Skeletal muscle tissue (tissue), 3 donors: ENCODE measurements at regions not wholly inside any gene's neighbourhood (a gene's known extent, or its start where the extent isn't known, plus 50 kb on each side); places are given as distances from the start of the nearest gene placed in this dataset.

Source experiments
- H3K27ac ChIP-seq: one replicate; pipeline ENCODE4 v1.7.0; 2013; ENCODE audit warnings: mild to moderate bottlenecking, low read depth, low read length, inconsistent platforms
- H3K27me3 ChIP-seq, 3 donors: one replicate each; pipeline ENCODE4 v1.7.0; 2013; ENCODE audit warnings: low read length in 3 of 3; ENCODE audit not compliant: control insufficient read depth in 3 of 3, insufficient read depth in 3 of 3
- H3K36me3 ChIP-seq, 3 donors: one replicate each; pipeline ENCODE4 v1.7.0; 2013; ENCODE audit warnings: low read length in 3 of 3; ENCODE audit not compliant: control insufficient read depth in 3 of 3, insufficient read depth in 3 of 3
- H3K4me1 ChIP-seq, 3 donors: one replicate each; pipeline ENCODE4 v1.7.0; 2013; ENCODE audit warnings: low read length in 3 of 3, mild to moderate bottlenecking in 3 of 3; ENCODE audit not compliant: control insufficient read depth in 3 of 3, insufficient read depth in 3 of 3
- H3K4me3 ChIP-seq, 3 donors: one replicate each; pipeline ENCODE4 v1.7.0; 2013; ENCODE audit warnings: low read length in 3 of 3
- H3K9ac ChIP-seq, 3 donors: one replicate each; pipeline ENCODE4 v1.7.0; 2013; ENCODE audit warnings: low read length in 3 of 3, mild to moderate bottlenecking in 3 of 3, moderate library complexity in 2 of 3, low read depth in 1 of 3
- H3K9me3 ChIP-seq, 3 donors: one replicate each; pipeline ENCODE4 v1.7.0; 2013; ENCODE audit warnings: low read length in 3 of 3; ENCODE audit not compliant: control insufficient read depth in 3 of 3
- donor health status: Osteomylitis.

DNA sequence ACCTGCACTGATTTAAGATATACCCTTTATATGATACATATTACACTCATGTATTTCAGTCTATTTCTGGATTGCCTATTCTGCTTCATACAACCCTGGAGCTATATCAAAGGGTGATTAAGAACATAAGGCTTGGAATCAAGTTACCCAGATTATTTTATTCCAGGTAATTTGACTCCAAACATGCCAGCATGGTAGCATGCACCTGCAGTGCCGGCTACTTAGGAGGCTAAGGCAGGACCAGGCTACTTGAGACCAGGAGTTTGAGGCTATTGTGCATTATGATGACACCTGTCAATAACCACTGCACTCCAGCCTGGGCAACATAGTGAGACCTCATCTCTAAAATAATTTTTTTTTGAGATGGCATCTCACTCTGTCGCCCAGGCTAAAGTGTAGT is 50.4 kb upstream of the NEO1 start:
- H3K27me3 ChIP-seq = no peaks in the 10 kb centered on the region
- H3K27ac ChIP-seq = no peak overlapping the region
- no peaks in the 10 kb centered on the region for H3K36me3 ChIP-seq
- peaks cover 3 to 16% (median 10%) of the 10 kb centered on the region in 3 donors for H3K4me1 ChIP-seq
- H3K9ac ChIP-seq = no peak overlapping the region
- no peak overlapping the region for H3K4me3 ChIP-seq
- no peaks in the 10 kb centered on the region for H3K9me3 ChIP-seq

DNA sequence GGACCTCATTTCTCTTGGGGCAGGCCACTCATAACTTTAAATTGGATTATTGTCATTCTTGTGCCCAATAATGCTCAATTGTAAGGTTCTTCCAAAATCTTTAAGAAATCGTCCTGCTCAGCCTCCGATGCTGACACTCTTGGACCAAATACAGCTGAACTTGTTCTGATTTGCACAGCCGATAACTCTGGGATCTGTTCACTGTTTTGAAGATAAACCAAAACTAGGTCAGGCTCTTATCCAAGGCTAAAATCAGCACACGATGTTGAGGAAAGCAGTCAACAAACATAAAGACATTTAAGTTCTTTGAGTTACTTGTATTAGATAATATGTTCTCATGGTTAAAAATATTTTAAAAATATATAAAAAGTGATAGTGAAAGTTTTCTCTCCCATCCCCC is 52.0 kb upstream of the NEO1 start:
- Histone ChIP-seq H3K27me3 (no peaks in the 10 kb centered on the region), H3K9ac (no peak overlapping the region), H3K9me3 (no peaks in the 10 kb centered on the region), H3K36me3 (no peaks in the 10 kb centered on the region), H3K4me1 (peaks cover 3 to 16% (median 10%) of the 10 kb centered on the region in 3 donors), H3K4me3 (no peak overlapping the region), H3K27ac (no peak overlapping the region)

DNA sequence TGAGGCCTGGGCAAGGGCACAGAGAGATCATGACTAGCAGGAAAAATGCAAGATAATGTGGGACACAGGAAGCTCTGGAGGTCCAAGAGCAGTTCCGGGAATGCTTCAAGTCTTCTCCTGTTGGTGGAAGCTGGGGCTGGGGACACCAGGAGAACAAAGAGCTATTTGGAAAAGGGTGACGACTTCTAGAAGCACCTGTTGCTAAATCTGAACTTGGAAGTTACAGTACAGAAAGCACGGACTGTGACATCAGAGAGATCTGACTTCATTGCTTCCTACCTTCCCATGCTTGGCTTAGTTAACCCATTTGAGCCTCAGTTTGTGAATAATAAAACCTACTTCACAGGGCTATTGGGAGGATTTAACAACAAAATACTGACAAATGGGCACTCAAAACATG is 52.7 kb upstream of the NEO1 start:
- H3K9ac ChIP-seq = no peak overlapping the region
- H3K27me3 ChIP-seq = no peaks in the 10 kb centered on the region
- H3K27ac ChIP-seq = no peak overlapping the region
- no peaks in the 10 kb centered on the region for H3K36me3 ChIP-seq
- H3K4me3 ChIP-seq = no peak overlapping the region
- H3K9me3 ChIP-seq = no peaks in the 10 kb centered on the region
- peaks cover 3 to 16% (median 10%) of the 10 kb centered on the region in 3 donors for H3K4me1 ChIP-seq

DNA sequence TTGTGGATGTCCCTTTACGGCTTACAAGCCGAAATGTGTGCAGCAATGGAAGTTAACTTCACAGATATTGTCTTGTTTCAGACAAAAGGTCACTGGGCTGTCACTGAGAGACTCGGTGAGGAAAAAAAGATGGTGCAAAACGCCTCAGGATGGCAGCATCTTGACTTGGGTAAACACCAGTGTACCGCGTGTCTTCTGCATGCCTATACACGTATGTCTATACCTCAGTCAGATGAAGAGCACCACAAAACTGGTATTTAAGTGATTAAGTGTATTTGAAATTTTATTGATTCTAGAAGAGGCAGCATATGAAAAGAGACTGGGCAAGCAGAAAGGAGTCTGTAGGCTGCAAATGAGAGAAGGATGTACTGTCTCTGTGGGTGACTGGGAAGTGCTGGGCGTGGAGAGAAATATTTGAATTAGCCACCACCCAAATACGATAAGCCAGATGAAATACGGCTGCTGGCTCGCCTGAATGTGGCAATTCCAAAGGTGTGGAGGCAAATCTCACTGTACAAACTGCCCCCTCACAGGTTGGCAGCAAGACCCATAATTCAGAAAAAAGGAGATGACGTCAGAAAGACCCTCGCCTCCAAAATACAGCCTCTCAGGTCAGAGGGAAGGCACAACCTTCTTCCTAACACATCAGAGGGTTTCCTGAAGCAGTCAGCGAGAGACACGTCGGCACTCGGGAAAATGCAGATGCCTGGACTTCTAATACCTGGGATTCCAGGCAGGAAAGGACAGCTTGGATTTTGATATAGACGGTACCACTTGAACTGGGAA is 53.4 kb upstream of the NEO1 start:
- no peaks in the 10 kb centered on the region for H3K36me3 ChIP-seq
- no peak overlapping the region for H3K4me3 ChIP-seq
- H3K9ac ChIP-seq = no peak overlapping the region
- H3K27ac ChIP-seq = no peak overlapping the region
- no peaks in the 10 kb centered on the region for H3K9me3 ChIP-seq
- no peaks in the 10 kb centered on the region for H3K27me3 ChIP-seq
- peaks cover 8 to 22% (median 10%) of the 10 kb centered on the region in 3 donors for H3K4me1 ChIP-seq

DNA sequence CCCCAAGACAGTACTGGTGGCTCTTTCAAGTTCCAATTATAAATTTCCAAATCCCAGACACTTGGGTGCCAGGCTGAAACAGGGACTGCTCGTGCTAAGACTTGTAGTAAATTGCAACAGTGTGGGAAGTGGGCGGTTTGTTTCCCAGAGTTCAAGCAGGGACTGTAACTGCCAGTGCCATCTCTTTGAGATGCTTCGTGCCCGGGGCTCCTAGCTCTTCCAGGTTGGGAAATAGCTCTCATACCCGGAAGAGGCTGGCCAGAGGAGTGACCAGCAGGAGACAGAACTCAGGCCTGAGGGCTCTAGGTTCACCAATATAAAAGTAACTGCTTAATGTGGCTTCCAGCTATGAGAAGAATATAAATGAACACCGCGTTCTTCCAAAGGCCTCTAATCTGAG is 54.0 kb upstream of the NEO1 start:
- no peaks in the 10 kb centered on the region for H3K9me3 ChIP-seq
- no peaks in the 10 kb centered on the region for H3K27me3 ChIP-seq
- no peak overlapping the region for H3K27ac ChIP-seq
- H3K4me3 ChIP-seq = no peak overlapping the region
- peaks cover 10 to 22% (median 10%) of the 10 kb centered on the region in 3 donors for H3K4me1 ChIP-seq
- no peak overlapping the region for H3K9ac ChIP-seq
- no peaks in the 10 kb centered on the region for H3K36me3 ChIP-seq

DNA sequence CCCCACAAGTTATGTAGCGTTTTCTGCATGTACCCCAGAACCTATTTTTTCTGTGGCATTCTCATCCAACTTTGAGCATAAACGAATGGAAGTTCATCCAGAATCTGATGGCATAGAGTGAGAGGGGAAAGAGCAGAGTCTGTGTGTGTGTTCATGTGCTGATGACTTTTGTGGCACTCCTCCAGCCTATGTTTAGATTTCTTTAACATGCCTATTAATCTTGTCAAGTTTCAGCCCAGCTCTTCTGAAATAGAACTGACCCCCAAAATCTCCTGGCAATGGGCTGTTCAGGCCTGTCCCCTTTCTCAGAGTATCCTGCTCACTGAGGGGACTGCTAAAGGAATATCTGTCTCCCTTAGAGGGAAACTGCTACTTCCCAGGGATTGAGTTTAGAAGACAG is 56.4 kb upstream of the NEO1 start:
- no peak overlapping the region for H3K4me3 ChIP-seq
- H3K4me1 ChIP-seq = peaks cover 11 to 23% (median 15%) of the 10 kb centered on the region in 3 donors
- H3K27me3 ChIP-seq = no peaks in the 10 kb centered on the region
- no peaks in the 10 kb centered on the region for H3K36me3 ChIP-seq
- H3K27ac ChIP-seq = no peak overlapping the region
- H3K9me3 ChIP-seq = no peaks in the 10 kb centered on the region
- H3K9ac ChIP-seq = no peak overlapping the region

DNA sequence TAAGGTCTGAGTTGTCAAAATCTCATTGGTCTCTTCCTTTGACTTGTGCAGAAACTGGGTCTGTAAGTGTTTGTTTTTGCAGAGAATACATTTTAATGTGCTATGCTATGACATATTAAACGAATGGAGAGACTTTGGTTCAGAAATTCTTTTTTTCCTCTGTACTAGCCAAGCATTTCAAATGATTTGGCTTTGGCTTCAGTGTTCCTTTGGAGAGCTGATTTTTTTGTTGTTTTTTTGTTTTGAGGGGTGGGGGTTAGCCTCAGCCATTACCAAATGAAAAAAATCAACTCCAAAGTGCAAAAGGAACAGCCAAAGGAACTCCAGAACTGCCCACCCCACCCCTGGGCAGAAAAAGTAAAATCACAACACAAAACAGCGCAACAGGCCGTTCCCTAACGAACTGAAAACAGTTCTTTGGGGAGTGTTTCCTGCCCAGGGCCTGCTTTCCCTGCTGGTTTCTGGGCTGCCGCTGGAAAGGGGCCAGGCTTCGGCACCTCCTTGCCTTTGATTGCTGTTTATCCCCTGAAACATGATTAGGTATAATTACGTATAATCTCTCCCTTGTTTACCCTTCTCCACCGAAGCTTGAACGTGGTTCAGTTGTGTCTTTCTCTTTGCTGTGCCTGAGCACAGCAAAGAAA is 57.6 kb upstream of the NEO1 start:
- Histone ChIP-seq H3K36me3 (no peaks in the 10 kb centered on the region), H3K4me3 (peak overlapping the region in 1 of 3 donors; percentile 50), H3K9me3 (no peaks in the 10 kb centered on the region), H3K9ac (peak overlapping the region in 2 of 3 donors; percentile 10 to 25), H3K27ac (no peak overlapping the region), H3K4me1 (peaks cover 8 to 16% (median 12%) of the 10 kb centered on the region in 3 donors), H3K27me3 (no peaks in the 10 kb centered on the region)

DNA sequence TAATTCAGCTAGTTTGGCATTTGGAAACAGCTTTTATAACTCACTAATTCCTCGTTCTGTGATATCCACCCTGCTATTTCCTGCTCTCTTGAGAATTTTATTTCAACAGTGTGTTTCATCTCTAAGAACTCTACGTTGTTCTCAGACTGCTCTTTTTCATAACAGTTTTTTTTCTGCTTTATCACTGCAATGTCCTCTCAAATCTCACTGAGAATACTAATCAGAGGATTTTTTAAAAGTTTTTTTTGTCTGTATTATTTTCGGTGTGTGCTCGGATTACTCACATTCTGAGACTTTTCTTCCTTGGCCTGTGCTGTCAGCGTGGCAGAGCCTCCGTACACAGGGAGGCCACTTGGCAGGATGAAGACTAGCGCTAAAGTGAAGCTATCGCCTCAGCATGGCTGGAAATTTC is 59.4 kb upstream of the NEO1 start:
- Histone ChIP-seq H3K4me1 (peaks cover 3 to 15% (median 12%) of the 10 kb centered on the region in 3 donors), H3K27me3 (no peaks in the 10 kb centered on the region), H3K27ac (no peak overlapping the region), H3K9me3 (no peaks in the 10 kb centered on the region), H3K4me3 (no peak overlapping the region), H3K36me3 (no peaks in the 10 kb centered on the region), H3K9ac (no peak overlapping the region)

DNA sequence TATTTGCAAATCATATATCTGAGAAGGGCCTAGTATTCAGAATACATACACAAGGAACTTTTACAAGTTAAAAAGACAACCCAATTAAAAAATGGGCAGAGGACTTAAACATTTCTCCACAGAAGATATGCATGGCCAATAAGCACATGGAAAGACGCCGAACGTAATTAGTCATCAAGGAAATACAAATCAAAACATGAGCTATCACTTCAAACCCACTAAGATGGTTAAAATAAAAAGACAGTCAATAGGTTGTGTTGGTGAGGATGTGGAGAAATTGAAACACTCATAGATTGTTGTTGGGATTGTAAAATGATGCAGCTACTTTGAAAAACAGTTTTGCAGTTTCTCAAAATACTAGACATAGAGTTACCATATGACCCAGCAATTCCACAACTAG is 61.2 kb upstream of the NEO1 start:
- Histone ChIP-seq H3K4me3 (no peak overlapping the region), H3K9ac (no peak overlapping the region), H3K27ac (no peak overlapping the region), H3K9me3 (no peaks in the 10 kb centered on the region), H3K27me3 (no peaks in the 10 kb centered on the region), H3K36me3 (no peaks in the 10 kb centered on the region), H3K4me1 (peaks cover 3 to 15% (median 12%) of the 10 kb centered on the region in 3 donors)

DNA sequence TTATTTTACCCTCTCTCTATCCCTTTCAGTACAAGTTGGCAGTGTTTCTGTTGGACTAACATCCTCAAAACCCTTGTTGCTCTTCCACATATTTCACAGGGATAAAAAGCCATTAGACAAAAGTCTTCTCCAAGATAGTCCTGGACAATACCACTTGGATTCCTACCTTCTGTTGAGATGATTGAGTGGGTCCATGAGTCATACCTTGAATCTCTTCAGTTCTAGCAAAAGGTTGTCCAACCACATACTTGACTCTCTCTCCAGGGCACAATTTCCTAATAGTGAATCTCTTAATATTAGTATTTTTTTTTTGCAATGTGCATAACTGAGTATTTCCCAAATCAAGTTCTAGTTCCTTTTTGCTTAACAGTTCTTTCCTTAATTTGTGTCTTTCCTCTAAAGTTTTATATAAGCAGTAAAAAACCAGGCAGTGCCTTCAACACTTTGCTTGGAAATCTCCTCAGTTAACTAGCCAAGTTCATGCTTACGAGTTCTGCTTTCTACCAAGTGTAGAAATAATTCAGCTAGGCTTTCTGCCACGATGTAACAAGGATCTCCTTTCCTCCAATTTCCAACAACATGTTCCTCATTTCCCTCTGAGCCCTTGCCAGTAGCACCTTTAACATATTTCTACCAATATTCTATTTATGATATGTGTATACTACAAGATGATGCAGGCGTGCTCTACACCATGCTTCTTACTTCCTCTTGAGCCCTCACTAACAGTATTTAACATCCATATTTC is 68.3 kb upstream of the NEO1 start:
- Histone ChIP-seq H3K9ac (no peak overlapping the region), H3K36me3 (no peaks in the 10 kb centered on the region), H3K4me1 (no peaks in the 10 kb centered on the region), H3K27me3 (no peaks in the 10 kb centered on the region), H3K9me3 (no peaks in the 10 kb centered on the region), H3K27ac (no peak overlapping the region), H3K4me3 (no peak overlapping the region)
